GM12878 (cell line): ENCODE measurements at regions not wholly inside any gene's neighbourhood (a gene's known extent, or its start where the extent isn't known, plus 50 kb on each side); places are given as distances from the start of the nearest gene placed in this dataset.

Experiments
- BHLHE40 ChIP-seq, 2 experiments: fragments of 450-650 bp in 1 of 2; IDR thresholded peaks; 2 replicates each; pipeline ENCODE4 v1.6.1; 2011 to 2017; ENCODE audit warnings: low read depth in 2 of 2, borderline replicate concordance in 1 of 2, improper control_type of control experiment in 1 of 2, low read length in 1 of 2, mild to moderate bottlenecking in 1 of 2
- CTCF ChIP-seq, 3 experiments: IDR thresholded peaks in 2 of 3; conservative IDR thresholded peaks in 1 of 3; 2 replicates each; pipeline ENCODE4 v1.5.1; 2011; ENCODE audit warnings: low read depth in 3 of 3, low read length in 3 of 3, mild to moderate bottlenecking in 3 of 3, control low read depth in 2 of 3, moderate library complexity in 2 of 3, inconsistent platforms in 1 of 3, mixed read lengths in 1 of 3; ENCODE audit not compliant: control insufficient read depth in 2 of 3, insufficient read depth in 1 of 3; ENCODE audit errors: extremely low read depth in 1 of 3
- DPF2 ChIP-seq: fragments of 450-650 bp; IDR thresholded peaks from 2 replicates; pipeline ENCODE4 v1.6.1; 2017; ENCODE audit warnings: mild to moderate bottlenecking
- MAX ChIP-seq: IDR thresholded peaks from 2 replicates; pipeline ENCODE4 v1.6.1; 2012; ENCODE audit warnings: low read depth, low read length, improper control_type of control experiment
- MYC ChIP-seq: IDR thresholded peaks from 2 replicates; pipeline ENCODE4 v1.6.1; 2011; ENCODE audit warnings: mild to moderate bottlenecking, low read length, moderate library complexity, inconsistent platforms; ENCODE audit not compliant: insufficient read depth, insufficient replicate concordance, insufficient read length, severe bottlenecking
- POLR2A ChIP-seq: IDR thresholded peaks from 2 replicates; pipeline ENCODE4 v1.6.1; 2011; ENCODE audit warnings: low read depth, mild to moderate bottlenecking, low read length
- PRDM15 ChIP-seq: fragments of 450-650 bp; formaldehyde crosslinking; IDR thresholded peaks from 2 replicates; pipeline ENCODE4 v1.4.0; 2020; ENCODE audit warnings: mild to moderate bottlenecking, moderate library complexity
- REST ChIP-seq: IDR thresholded peaks from 2 replicates; pipeline ENCODE4 v1.6.1; 2012; ENCODE audit warnings: mild to moderate bottlenecking, low read depth, low read length
- SUZ12 ChIP-seq: fragments of 200-600 bp; sonication (generic); IDR thresholded peaks from one replicate; pipeline ENCODE4 v1.6.1; 2018; ENCODE audit warnings: antibody characterized with exemption, mild to moderate bottlenecking; ENCODE audit not compliant: unreplicated experiment
- TAF1 ChIP-seq: IDR thresholded peaks from 2 replicates; pipeline ENCODE4 v1.6.1; 2011; ENCODE audit warnings: mild to moderate bottlenecking, low read depth, low read length, borderline replicate concordance
- ZBTB33 ChIP-seq: fragments of 450-650 bp; IDR thresholded peaks from 2 replicates; pipeline ENCODE4 v1.6.1; 2017; ENCODE audit warnings: mild to moderate bottlenecking

- TF ChIP-seq CTCF (IDR thresholded peaks at IDR 0.05 in 2 of 3, conservative IDR thresholded peaks at IDR 0.05 in 1 of 3; ENCODE audit: control insufficient read depth in 2 of 3, extremely low read depth in 1 of 3, insufficient read depth in 1 of 3, low read depth in 3 of 3, low read length in 3 of 3) (no peak), MAX (no peak), POLR2A (no peak), REST (no peak), MYC (no peak), BHLHE40 (IDR thresholded peaks at IDR 0.05; ENCODE audit: borderline replicate concordance in 1 of 2, low read depth in 2 of 2, low read length in 1 of 2) (no peak), TAF1 (no peak), ZBTB33 (no peak), PRDM15 (CRISPR knock-in tag) (no peak), SUZ12 (no peak), DPF2 (no peak)
These were observed 1112.7 kb downstream of the LRFN5 start for GRCh38 chr14:42719391-42719790.
